HG03025 (cell line): ENCODE measurements at regions not wholly inside any gene's neighbourhood (a gene's known extent, or its start where the extent isn't known, plus 50 kb on each side); places are given as distances from the start of the nearest gene placed in this dataset.
"Not testable (repeated sequence)": the region's sequence is repeated elsewhere in the genome, so short reads cannot be mapped to it uniquely, and the experiment has no call there.

ENCODE experiments used
- ATAC-seq: cut with Tn5 transposase; IDR thresholded peaks from one replicate; pipeline ENCODE4 v1.9.1; 2021; ENCODE audit warnings: mild to moderate bottlenecking, moderate library complexity; ENCODE audit not compliant: unreplicated experiment, low FRiP score

DNA sequence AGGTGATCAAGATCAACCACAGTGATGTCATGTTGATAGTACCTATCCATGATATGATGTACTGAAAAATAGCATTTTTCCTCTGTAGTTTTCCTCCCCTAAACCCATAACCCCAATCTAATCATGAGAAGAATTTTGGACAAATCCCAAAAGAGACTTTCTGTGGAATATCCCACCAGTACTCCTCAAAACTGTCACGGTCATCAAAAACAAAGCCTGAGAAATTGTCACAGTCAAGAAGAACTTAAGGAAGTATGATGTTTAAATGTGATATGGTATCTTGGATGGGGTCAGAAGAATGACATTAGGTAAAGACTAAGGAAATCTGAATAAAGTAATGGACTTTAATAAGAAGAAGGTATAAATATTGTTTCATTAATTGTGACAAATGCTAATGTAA, 248.8 kb downstream of the RMST start:
- no peak for ATAC-seq

DNA sequence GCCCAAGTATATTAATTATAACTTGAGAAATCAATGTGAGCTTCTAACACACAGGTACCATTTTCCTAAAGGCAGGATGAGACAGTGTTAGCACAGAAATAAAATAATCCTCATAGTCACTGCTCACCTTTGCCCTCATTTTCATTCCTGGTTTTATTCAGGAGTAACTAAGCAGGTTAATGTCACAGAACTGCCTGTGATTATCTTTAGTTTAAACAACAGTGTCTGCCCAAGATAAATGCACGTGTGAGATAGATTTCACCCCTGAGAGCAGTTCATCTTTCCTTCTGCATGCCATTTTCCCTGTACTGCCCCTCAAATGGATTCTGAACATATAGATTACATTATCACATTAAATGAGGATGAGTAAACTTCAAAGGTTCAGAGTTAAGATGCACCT, 250.7 kb downstream of the RMST start:
- ATAC-seq, result no peak

DNA sequence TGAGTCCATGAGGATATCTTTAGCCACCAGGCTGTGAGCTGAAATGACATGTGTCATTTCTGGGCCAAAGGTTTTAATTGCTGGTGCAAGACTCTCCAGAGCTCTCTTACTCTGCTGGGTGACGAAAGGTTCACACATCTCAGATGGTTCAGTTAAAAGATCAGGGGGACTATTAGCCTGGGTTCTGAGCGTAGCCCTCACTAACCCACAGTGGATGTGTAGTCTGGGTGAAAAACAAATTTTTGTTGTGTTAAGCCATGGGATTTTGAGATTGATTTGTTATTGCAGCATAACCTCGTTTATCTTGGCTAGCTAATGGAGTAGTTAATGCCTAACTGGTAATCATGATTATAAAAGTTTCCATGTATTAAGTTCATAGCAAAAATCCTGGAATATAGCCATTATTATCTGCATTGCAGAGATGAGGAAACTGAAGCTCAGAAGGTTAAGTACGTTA, 251.5 kb downstream of the RMST start:
- ATAC-seq, result no peak

DNA sequence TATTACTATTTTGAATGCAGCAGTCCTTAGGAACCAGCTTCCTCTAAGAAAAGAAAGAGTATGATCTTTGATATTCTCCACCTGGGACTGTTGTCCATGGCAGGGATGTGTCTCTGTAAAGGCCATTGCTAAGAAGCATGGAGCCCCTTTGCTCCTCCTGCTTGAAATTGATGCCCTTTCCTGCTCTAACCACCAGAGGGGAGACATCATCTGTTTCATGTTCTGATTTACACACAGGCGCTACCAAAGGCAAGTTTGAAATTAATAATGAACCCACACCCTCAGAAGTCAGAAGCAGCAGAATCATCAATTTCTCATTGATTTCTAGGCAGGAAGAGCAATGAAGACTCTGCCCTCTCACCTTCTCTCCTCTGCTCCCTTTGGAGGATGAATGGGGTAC, 253.8 kb downstream of the RMST start:
- no peak for ATAC-seq

DNA sequence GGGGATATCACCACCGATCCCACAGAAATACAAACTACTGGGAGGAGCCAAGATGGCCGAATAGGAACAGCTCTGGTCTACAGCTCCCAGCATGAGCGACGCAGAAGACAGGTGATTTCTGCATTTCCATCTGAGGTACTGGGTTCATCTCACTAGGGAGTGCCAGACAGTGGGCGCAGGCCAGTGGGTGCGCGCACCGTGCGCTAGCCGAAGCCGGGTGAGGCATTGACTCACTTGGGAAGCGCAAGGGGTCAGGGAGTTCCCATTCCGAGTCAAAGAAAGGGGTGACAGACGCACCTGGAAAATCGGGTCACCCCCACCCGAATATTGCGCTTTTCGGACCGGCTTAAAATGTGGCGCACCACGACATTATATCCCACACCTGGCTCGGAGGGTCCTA, 261.2 kb downstream of the RMST start:
- ATAC-seq, result not testable (repeated sequence)

DNA sequence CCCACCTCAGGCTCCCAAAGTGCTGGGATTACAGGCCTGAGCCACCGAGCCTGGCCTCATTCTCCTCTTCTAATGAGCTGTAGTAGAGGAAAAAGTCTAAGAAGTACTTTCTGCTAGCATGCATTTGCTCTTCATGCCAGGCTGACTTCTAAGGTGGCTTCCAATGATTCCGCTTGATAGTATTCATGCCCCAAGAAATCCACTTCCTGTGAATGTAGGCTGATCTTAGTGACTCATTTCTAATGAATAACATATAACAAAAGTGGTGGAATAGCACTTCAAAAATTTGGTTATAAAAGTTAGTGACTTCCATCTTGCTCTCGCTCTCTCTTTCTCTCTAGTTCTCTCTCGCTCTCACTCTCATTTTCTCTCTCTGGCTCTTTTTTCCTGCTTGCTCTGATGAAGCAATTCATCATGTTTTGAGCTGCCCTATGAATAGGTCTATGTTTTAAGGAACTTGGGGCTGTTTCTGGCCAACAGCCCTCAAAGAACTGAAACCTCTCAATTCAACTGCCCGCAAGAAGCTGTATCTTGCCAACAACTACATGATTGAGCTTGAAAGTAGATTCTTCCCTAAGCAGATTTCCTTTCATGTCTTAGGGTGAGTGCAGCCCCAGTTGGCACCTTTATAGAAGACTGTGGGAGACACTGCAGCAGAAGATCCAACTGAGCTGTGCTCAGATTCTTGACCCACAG, 282.9 kb downstream of the RMST start:
- no peak for ATAC-seq

DNA sequence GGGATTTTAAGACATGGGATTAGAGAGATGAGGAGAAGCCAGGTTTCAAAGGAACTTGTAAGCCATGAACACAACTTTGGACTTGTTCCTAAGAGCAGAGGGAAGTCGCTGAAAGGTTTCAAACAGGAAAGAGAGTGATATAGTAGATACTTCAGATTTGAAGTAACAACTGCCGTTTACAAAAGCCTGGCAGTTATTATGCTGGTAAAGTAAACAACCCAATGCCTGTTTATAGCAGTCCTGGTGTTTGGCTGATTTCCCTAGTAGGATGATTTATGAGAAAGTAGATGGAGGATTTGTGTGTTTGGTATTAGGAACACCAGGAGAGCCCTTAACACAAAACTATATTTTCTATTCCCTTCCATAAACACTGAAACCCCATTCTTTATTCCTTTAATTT, 285.7 kb downstream of the RMST start:
- no peak for ATAC-seq

DNA sequence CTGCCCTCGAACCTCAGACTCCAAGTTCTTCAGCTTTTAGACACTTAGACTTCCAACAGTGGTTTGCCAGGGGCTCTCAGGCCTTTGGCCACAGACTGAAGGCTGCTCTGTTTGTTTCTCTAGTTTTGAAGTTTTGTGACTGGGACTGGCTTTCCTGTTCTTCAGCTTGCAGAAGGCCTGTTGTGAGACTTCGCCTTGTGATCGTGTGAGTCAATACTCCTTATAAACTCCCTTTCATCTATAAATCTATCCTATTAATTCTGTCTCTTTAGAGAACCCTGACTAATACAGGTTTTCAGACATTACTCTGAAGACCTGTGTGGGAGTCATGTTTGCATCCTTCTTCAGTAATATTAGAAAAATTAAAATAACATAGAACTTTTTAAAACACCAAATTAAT, 289.1 kb downstream of the RMST start:
- ATAC-seq, result no peak

DNA sequence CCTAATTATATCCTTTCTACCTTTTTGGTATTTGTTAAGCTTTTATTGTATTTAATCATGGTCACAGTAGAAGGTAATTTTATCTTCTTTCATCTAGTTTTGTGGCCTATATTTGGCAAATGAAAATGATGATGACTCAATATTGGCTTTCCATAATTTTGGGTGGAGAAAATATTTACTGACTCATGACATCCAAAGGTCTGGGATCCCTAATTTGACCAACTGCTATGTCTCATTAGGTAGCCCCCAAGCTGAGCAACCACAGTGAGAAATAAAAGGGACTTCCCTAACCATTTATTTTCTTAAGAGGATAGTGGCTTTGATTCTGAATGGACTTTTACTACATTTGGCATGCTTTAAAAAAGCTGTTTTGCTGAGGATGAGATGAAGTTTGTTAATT, 289.5 kb downstream of the RMST start:
- ATAC-seq, result no peak

DNA sequence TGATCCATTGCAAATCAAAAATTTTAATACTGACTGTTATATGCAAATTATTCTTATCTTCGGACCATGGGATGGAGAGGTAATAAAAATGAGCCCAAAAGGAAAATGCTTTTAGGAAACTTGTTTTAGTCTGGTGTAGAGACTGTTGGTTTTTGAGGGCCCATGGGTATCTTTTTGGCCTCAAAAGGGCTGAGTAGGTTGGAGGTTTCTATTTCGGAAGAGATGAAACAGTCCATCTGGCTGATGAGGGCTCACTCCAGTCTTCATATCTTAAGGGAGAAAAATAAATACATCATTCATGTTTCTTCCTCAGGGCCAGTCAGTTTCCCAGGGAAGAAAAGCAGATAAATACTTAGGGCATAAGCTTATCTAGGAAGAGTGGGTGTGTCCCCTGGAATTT, 290.7 kb downstream of the RMST start:
- no peak for ATAC-seq

DNA sequence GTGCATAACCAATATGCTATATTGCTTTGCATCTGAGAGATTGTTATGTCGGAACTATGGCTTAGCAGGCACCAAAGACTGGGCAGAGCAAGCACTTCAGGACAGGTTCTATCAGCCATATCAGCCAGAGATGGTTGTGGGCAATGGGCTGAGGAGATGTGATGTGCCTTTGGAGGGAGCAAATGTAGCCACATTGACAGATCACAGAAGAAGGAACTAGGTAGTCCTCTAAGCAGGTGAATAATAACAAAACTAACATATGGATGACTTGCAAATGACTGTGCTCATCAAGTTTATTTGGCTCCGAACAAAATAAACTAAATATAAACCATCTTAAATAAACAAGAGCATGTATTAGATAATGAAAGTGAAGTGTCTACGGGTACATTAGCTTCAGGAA, 291.7 kb downstream of the RMST start:
- peak; percentile 67 for ATAC-seq

DNA sequence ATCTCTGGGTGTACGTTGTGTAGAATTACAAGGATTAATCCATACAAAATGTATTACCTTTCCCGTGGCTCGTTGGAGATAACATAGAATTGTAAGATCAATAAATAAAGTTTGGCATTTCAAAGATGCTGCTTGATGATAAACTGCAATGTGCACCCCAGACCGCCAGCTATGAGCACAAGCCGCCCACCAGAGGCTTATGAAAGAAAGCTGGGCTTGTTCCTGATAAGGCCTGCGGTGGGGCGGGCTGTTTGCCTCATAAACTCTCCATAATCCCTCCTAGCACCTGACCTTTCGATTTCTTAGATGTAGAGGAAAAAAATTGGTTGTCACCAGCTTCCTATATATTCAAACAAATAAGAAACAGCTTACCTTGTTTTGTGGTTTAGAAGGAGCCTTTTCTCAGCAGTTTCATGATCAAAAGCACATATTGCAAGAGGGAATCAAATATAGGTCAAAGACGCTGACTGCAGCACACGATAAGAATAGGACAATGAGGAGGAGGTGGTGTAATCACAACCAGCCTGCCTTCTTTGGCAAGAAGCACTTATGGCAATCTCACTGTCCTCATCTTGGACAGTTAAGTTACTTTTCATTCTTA, 293.6 kb downstream of the RMST start:
- ATAC-seq, result no peak

DNA sequence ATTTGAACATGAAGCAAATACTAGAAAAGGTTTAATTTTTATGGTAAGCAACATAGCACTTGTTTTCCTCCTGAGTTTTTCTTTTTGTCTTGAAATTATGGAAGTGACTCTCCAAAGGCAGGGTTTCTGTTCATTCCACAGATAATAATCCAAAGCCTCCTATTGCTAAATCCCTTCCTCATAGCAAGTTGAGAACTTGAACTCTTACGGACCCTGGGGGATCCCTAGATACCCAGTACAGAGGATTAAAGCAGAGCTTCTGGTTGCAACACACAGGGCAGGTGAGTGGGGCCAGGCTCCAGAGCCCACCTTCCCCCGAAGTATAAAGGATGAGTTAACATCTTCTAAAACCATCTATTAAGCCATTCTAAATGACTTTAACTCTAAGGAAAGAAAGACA, 294.1 kb downstream of the RMST start:
- no peak for ATAC-seq

DNA sequence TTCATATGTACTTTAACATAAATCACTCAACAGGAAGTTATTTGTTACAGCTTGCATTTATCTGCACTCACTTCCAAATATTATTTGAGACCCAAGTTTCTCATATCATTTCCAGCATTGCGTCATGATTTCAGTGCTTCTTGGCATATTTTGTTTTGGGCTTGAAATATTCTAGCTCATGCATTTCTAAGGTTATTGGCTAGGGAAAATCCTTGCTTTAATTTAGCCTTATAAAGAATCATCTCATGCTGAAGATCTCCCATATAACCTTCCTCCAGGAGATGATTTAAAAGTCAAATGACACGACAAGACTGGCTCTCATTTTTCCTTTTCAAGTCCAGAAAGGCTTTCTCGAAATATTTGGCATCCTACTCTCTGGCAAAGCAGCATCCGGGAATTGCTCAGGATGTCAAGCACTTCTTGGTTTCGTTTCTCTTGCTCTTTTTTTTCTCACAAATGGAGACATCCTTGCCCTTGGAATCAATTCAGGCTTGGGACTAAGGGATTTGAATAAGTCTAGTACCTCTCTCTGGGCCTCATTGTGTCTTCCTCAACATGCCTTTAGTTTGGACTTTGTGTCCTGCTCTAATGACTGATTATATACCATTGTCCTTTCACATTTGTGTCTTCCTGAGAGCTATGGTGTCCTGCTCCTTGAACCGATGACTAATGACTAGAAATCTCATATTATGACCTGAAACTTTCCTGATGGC, 295.0 kb downstream of the RMST start:
- ATAC-seq, result no peak

DNA sequence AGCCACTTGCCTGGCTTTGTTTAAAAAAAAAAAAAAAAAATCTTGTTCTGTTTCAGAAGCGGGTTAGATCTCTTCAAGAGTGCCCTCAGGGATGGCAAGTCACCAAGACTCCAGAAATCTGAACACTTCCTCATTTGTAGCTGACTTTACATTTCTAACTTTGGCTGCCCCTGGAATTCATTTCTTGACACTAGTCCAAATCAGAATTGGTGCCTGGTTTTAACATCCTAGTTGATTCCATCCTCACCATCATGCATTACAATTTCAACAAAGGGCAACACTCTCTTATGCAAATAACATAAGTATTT, 295.5 kb downstream of the RMST start:
- no peak for ATAC-seq

DNA sequence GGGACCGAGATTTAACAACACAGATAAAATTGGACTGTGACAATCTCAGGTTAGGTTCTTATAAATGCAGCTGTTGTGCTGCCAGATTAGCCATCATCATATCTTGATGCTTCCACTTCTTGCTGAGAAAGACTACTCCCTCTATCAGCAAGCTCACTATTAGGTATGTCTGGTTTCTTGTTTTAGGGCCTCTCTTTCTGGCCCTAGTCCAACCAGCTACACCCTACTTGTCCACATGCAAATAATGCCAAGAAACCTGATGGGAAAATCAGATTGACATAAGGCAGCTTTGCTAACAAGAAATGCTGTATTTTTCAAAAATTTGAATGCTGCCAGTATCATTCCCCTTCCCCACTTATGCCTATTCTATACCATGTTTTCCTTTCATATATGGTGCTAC, 296.0 kb downstream of the RMST start:
- ATAC-seq, result no peak

DNA sequence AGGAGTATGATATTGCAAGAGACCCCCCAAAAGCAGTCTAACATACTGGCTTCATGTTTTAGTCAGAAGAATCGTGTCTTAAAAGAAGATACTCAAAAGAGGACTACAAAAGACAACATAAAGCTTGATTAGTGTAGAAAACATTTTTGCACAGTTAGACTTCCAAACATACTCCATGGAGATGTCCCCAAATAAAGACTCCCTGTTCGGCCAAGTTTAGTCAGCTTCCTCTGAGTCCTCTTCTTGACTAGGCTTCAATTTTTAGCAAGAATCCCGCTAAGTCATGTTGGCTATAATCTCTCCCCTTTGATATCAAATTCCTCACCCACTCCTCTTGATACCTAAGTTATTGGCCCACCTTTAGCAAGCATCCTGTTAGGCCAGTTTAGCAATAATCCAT, 298.0 kb downstream of the RMST start:
- ATAC-seq, result no peak

DNA sequence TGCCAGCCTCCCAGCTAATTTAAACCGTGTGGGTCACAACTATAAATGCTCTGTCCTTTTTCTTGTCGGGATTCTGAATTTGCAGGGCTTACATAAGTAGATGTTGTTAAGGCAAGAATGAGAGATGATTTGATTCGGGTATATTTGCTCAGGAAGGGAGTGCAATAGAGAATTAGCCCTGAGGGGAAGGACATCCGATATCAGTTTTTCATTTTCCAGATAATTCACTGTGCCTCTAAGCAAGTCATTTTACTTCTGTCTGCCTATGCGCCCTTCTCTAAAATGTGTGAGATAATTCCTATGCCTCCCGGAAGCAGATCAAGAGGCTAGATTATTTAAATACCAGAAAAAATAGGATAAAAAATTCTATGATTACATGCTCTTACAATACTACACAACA, 300.5 kb downstream of the RMST start:
- ATAC-seq, result no peak

DNA sequence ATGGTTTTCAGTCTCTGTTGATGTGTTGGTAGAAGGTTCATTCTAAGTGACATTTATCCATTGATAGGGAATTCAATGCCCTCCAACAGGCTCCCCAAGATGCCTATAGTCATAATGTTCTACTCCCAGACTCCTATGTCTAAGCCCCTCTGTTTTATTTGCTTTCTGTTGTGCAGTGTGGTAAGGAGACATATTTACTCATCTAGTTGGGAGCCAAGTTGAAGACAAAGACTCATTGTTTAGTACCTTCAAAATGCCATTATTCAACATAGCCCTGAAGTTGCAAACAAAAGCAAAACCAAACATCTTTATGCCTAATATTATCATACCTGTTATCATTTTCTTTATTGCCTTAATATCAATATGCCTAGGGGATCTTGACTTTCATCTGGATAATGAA, 302.1 kb downstream of the RMST start:
- ATAC-seq, result no peak

DNA sequence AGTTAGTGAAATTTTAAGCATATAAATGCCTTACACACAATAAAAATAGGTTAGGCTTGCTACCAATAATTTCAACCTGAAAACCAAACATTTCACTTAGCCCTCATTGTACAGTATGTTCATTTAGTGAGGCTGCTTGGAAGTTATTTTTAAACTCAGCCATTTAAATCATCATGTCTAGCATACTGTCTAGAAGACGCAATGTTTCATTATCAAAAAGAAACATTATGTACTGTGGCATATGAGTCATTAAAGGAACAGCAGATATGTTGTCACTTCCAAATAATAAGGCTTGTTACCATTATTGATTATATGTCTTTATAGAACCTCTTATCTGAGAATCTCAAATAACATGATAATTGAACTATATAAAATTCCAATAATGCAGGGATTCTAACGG, 304.7 kb downstream of the RMST start:
- no peak for ATAC-seq

DNA sequence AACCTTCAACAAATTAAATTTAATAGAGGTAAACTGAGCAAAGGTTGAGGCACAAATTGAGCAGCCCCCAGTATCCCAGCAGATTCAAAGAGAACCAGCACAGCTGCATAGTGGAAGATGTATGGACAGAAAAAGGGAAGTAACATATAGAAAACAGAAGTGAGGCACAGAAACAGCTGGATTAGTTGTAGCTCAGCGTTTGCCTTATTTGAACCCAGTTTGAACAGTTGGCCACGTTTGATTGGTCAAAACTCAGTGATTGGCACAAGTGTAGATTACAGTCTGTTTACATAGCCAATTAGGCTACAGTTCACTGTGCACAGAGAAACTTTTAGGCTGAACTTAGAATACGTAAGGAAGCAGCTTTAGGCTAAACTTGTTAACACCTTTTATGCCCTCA, 315.5 kb downstream of the RMST start:
- no peak for ATAC-seq

DNA sequence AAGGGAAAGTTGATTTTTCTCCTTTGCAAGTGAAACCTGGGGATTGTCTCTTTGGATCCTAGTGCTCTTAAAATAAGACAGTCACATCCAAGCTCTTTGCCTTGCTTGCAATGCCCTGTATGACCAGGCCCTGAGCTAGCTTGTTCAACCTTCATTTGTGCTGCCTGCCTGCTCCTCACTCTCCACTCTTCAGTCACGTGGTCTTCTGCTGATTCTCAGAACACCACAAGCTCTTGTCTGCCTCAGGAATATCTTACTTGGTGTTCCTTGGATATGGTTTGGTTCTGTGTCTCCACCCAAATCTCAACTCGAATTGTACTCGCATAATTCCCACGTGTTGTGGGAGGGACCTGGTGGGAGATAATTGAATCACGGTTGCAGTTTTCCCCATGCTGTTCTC, 318.7 kb downstream of the RMST start:
- no peak for ATAC-seq
